B cell (primary cell): ENCODE measurements at regions not wholly inside any gene's neighbourhood (a gene's known extent, or its start where the extent isn't known, plus 50 kb on each side); places are given as distances from the start of the nearest gene placed in this dataset.

ENCODE experiments used
- ATAC-seq: fragments of 200-7000 bp; cut with Tn5 transposase; one replicate; pipeline ENCODE4 v1.10.0; 2021; ENCODE audit warnings: low read depth, mild to moderate bottlenecking, moderate number of reproducible peaks, moderate library complexity
- CTCF ChIA-PET: fragments of 350-600 bp; sonication (Branson Sonifier 250); formaldehyde crosslinking; loops from one replicate; lab custom pipeline; 2021; ENCODE audit warnings: antibody characterized with exemption, inconsistent platforms; lab: Charles Lee
- POLR2A ChIA-PET: fragments of 350-600 bp; sonication (Branson Sonifier 250); formaldehyde crosslinking; loops from one replicate; lab custom pipeline; 2021; ENCODE audit warnings: antibody characterized with exemption; lab: Charles Lee
- DNase-seq: peaks from one replicate; pipeline ENCODE4 v3.0.0; 2013
- H2AFZ ChIP-seq: 2 replicates; pipeline ENCODE4 v1.6.1; 2012; ENCODE audit warnings: mild to moderate bottlenecking, low read depth, low read length; ENCODE audit not compliant: insufficient read depth, poor library complexity, severe bottlenecking
- H3K27ac ChIP-seq, 2 donors: 1 replicate in 1 of 2; 2 replicates in 1 of 2; pipeline ENCODE4 v1.5.1; 2012 to 2013; ENCODE audit warnings: low read length in 2 of 2, mild to moderate bottlenecking in 2 of 2, moderate library complexity in 1 of 2
- H3K27me3 ChIP-seq, 4 experiments: fragments of 200-600 bp in 1 of 4; sonication (generic) in 1 of 4; replicated peaks in 1 of 4; 1 replicate in 2 of 4; 2 replicates in 2 of 4; pipeline versions ENCODE4 v1.6.1 to v1.7.0; 2013 to 2016; ENCODE audit warnings: low read length in 3 of 4, mild to moderate bottlenecking in 2 of 4, mixed read lengths in 1 of 4, moderate library complexity in 1 of 4; ENCODE audit not compliant: insufficient read depth in 4 of 4, control insufficient read depth in 3 of 4; ENCODE audit errors: control extremely low read depth in 1 of 4
- H3K36me3 ChIP-seq, 2 experiments: replicated peaks in 1 of 2; 1 replicate in 1 of 2; 2 replicates in 1 of 2; pipeline versions ENCODE4 v1.6.1 to v1.7.1; 2013; ENCODE audit warnings: low read length in 1 of 2; ENCODE audit not compliant: insufficient read depth in 2 of 2, control insufficient read depth in 1 of 2; ENCODE audit errors: control extremely low read depth in 1 of 2, extremely low read depth in 1 of 2
- H3K4me1 ChIP-seq, 2 donors: fragments of 200-600 bp in 1 of 2; sonication (generic) in 1 of 2; 1 replicate in 1 of 2; 2 replicates in 1 of 2; pipeline versions ENCODE4 v1.5.1 to v1.6.1; 2013 to 2017; ENCODE audit warnings: low read length in 2 of 2; ENCODE audit not compliant: control insufficient read depth in 2 of 2, insufficient read depth in 2 of 2
- H3K4me2 ChIP-seq: replicated peaks from 2 replicates; pipeline ENCODE3; 2012; ENCODE audit warnings: mild to moderate bottlenecking, low read depth, low read length; ENCODE audit not compliant: poor library complexity, severe bottlenecking
- H3K4me3 ChIP-seq, 5 experiments: fragments of 200-600 bp in 1 of 5; sonication (generic) in 1 of 5; 1 replicate in 3 of 5; 2 replicates in 2 of 5; pipeline versions ENCODE4 v1.5.1 to v1.7.0; 2011 to 2016; ENCODE audit warnings: low read length in 4 of 5, mild to moderate bottlenecking in 4 of 5, low read depth in 2 of 5, control low read depth in 1 of 5, moderate library complexity in 1 of 5; ENCODE audit not compliant: insufficient read depth in 1 of 5; ENCODE audit errors: control extremely low read depth in 1 of 5, extremely low read depth in 1 of 5
- H3K79me2 ChIP-seq: fragments of 200-600 bp; sonication (generic); one replicate; pipeline ENCODE4 v1.6.0; 2016; ENCODE audit warnings: low read length; ENCODE audit not compliant: control insufficient read depth, insufficient read depth
- H3K9ac ChIP-seq: fragments of 200-600 bp; sonication (generic); 2 replicates; pipeline ENCODE4 v1.6.1; 2017; ENCODE audit warnings: mild to moderate bottlenecking, low read length, moderate library complexity
- H3K9me3 ChIP-seq, 3 donors: one replicate each; pipeline versions ENCODE4 v1.6.1 to v1.7.1; 2013; ENCODE audit warnings: low read length in 2 of 3; ENCODE audit not compliant: control insufficient read depth in 2 of 3, insufficient read depth in 1 of 3; ENCODE audit errors: control extremely low read depth in 1 of 3
- H4K20me1 ChIP-seq: 2 replicates; pipeline ENCODE4 v1.6.0; 2012; ENCODE audit warnings: mild to moderate bottlenecking, low read length; ENCODE audit not compliant: insufficient read depth, control insufficient read depth, poor library complexity, severe bottlenecking
- H3K27ac Mint-ChIP-seq: one replicate; pipeline ENCODE4 v1.8.0; 2021; ENCODE audit warnings: mixed read lengths
- H3K27me3 Mint-ChIP-seq: one replicate; pipeline ENCODE4 v1.8.0; 2021; ENCODE audit warnings: mixed read lengths
- H3K4me1 Mint-ChIP-seq: one replicate; pipeline ENCODE4 v1.8.0; 2021; ENCODE audit warnings: mixed read lengths
- H3K4me3 Mint-ChIP-seq: one replicate; pipeline ENCODE4 v1.8.0; 2021; ENCODE audit warnings: mixed read lengths
- H3K9me3 Mint-ChIP-seq: one replicate; pipeline ENCODE4 v1.8.0; 2022; ENCODE audit warnings: mixed read lengths; ENCODE audit not compliant: insufficient read depth
- CTCF ChIP-seq: fragments of 200-600 bp; IDR thresholded peaks from one replicate; pipeline ENCODE4 v1.8.0; 2022; ENCODE audit warnings: antibody characterized with exemption, mild to moderate bottlenecking
- EZH2 ChIP-seq: IDR thresholded peaks from 2 replicates; pipeline ENCODE4 v1.6.1; 2012; ENCODE audit warnings: borderline replicate concordance, low read depth, mild to moderate bottlenecking, moderate library complexity, low read length; ENCODE audit not compliant: insufficient read depth, poor library complexity, severe bottlenecking
- intact Hi-C: fragments of 100-400 bp; cut with micrococcal nuclease; formaldehyde crosslinking; loops from one replicate; pipeline ENCODE4 v1.10.0; 2022

- H3K36me3 ChIP-seq: no peaks in the 10 kb centered on the region
- no peak overlapping the region for H2AFZ ChIP-seq
- POLR2A ChIA-PET: no interaction called here
- no peak for TF ChIP-seq CTCF
- no peak for TF ChIP-seq EZH2
- DNase-seq (no peak), ATAC-seq (no peak)
- no peak overlapping the region for H3K4me3 Mint-ChIP-seq
- H3K27me3 ChIP-seq: no peaks in the 10 kb centered on the region
- no peaks in the 10 kb centered on the region for H3K4me1 ChIP-seq
- no peaks in the 10 kb centered on the region for H4K20me1 ChIP-seq
- intact Hi-C loops: no loop called here
- H3K9ac ChIP-seq: no peak overlapping the region
- H3K27ac Mint-ChIP-seq: no peak overlapping the region
- no peaks in the 10 kb centered on the region for H3K4me1 Mint-ChIP-seq
- peaks cover 0 to 7% (median 1%) of the 10 kb centered on the region in 3 donors for H3K9me3 ChIP-seq
- no peaks in the 10 kb centered on the region for H3K79me2 ChIP-seq
- no peaks in the 10 kb centered on the region for H3K9me3 Mint-ChIP-seq
- no peak overlapping the region for H3K27ac ChIP-seq
- no peaks in the 10 kb centered on the region for H3K27me3 Mint-ChIP-seq
- no peak overlapping the region for H3K4me3 ChIP-seq
- CTCF ChIA-PET: no interaction called here
- no peak overlapping the region for H3K4me2 ChIP-seq
Observed at GRCh38 chr3:176193032-176193730, 1004.1 kb downstream of the TBL1XR1 start.

GRCh38 chr3:176190755-176191154, 1006.5 kb downstream of the TBL1XR1 start:
- H3K27ac ChIP-seq: no peak overlapping the region
- H3K9me3 ChIP-seq: peaks cover 0 to 1% (median 0%) of the 10 kb centered on the region in 3 donors
- H3K4me3 ChIP-seq: no peak overlapping the region
- ATAC-seq (no peak), DNase-seq (no peak)
- H3K9me3 Mint-ChIP-seq: no peaks in the 10 kb centered on the region
- H3K4me3 Mint-ChIP-seq: no peak overlapping the region
- no peaks in the 10 kb centered on the region for H3K4me1 ChIP-seq
- no peaks in the 10 kb centered on the region for H3K27me3 ChIP-seq
- H3K4me2 ChIP-seq: no peak overlapping the region
- H3K36me3 ChIP-seq: no peaks in the 10 kb centered on the region
- H3K27ac Mint-ChIP-seq: no peak overlapping the region
- H2AFZ ChIP-seq: no peak overlapping the region
- no peak overlapping the region for H3K9ac ChIP-seq
- H3K4me1 Mint-ChIP-seq: no peaks in the 10 kb centered on the region
- intact Hi-C loops: no loop called here
- H3K27me3 Mint-ChIP-seq: no peaks in the 10 kb centered on the region
- no peak for TF ChIP-seq EZH2
- no peak for TF ChIP-seq CTCF
- CTCF ChIA-PET: no interaction called here
- POLR2A ChIA-PET: no interaction called here
- H4K20me1 ChIP-seq: no peaks in the 10 kb centered on the region
- H3K79me2 ChIP-seq: no peaks in the 10 kb centered on the region
